GM21723 (cell line): ENCODE measurements at regions not wholly inside any gene's neighbourhood (a gene's known extent, or its start where the extent isn't known, plus 50 kb on each side); places are given as distances from the start of the nearest gene placed in this dataset.

Experiments used
- ATAC-seq: cut with Tn5 transposase; IDR thresholded peaks from one replicate; pipeline ENCODE4 v1.9.1; 2021; ENCODE audit warnings: mild to moderate bottlenecking, moderate library complexity; ENCODE audit not compliant: unreplicated experiment

- no peak for ATAC-seq
Observed at GRCh38 chr7:28231176-28231575, 50.6 kb upstream of the JAZF1 start.

GRCh38 chr7:28236560-28236959 is 56.0 kb upstream of the JAZF1 start:
- ATAC-seq, result no peak

DNA sequence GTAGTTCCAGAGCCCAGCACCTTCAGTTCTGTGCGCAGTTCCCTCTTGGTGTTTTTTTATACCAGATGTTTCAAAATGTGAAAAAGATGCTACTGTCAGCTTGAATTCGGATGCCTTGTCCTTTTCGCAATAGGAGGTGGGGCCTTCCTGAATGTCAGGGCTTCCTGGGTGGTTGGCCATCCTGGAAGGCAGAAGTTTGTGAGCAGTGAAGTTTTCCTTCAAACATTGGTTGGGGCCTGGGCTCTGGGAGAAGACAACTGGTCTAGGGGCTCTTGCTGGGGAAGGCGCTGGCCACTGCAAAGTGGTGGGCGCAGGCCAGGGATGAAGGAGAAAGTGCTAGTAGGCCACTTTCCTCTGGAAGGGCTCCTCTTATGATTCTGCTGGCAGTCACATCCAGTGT is 56.8 kb upstream of the JAZF1 start:
- no peak for ATAC-seq

GRCh38 chr7:28239823-28240204 is 59.2 kb upstream of the JAZF1 start:
- ATAC-seq, result no peak

GRCh38 chr7:28240481-28240880 is 59.9 kb upstream of the JAZF1 start:
- no peak for ATAC-seq

GRCh38 chr7:28243861-28244260 is 63.3 kb upstream of the JAZF1 start:
- ATAC-seq, result no peak

DNA sequence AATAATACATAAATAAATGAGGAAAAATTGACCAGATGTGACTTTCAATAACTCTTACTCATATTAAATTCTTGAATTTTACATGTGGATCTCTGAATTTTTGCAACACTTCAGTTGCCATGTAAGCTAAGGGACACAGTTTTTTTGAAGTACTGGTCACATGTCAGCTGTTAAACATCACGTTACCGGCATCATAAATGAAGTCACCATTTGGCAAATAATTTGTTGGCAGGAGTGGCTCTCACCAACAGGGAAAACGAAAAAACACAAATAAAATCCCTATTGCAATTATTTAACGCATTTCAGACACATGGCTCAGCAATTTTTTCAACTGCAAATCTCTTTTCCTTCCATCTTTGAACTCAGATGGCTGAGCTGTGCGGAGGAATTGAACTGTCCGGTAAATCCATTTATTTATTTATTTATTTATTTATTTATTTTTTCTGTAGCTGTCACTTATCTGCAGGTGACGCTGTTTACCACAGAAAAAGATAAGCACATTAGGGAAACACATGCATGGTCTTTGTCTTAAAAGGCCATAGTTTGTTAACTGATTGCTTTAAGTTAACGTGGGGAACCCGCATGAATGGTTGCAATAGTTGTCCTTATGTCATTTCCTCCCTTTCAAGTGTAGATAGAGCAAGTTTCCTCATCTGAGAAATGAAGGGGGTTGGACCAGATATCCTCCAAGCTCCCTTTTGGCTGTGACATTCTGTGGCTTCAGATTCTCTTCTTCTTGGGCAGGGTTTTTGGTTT is 64.7 kb upstream of the JAZF1 start:
- no peak for ATAC-seq

- ATAC-seq, result no peak
Observed at GRCh38 chr7:28246921-28247461, 66.4 kb upstream of the JAZF1 start.

DNA sequence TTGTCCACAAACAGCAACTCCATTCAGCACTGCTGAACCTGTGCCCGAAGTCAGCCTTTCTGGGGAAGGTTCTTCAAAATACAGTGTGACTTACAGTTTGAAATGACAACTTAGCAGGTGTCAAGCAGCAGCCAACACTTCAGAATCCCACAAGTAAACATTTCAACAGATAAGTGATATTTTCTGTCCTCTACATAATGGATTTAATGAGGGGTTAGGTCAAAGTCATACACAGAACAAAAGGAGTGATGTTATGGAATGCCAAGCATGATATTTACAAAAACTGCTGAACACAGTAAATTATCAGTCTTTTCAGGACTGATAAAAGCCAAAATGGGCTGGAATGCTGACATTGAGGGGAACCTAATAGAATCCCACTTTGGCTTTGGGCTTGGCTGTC is 77.6 kb upstream of the JAZF1 start:
- no peak for ATAC-seq

DNA sequence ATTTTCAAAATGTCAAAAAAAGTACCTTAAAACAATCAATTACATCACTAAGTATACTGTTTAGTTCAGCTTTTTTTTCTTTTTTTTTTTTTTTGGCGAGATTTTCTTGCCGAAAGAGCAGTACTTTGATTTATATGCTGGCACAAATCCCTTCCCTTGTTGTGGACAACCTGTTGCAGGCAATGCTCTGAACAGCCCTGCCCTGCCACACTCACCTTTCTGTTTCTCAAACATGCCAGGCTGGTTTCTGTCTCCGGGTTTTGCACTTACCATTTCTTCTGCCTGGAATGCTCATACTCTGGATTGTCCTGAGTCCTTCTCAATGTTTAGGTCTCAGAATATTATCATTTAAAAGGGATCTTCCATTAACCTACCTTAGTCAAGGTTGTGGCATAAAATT is 80.4 kb upstream of the JAZF1 start:
- ATAC-seq, result no peak

GRCh38 chr7:28263622-28264271 is 83.2 kb upstream of the JAZF1 start:
- ATAC-seq, result no peak

GRCh38 chr7:28266402-28266801 is 85.8 kb upstream of the JAZF1 start:
- ATAC-seq, result no peak

DNA sequence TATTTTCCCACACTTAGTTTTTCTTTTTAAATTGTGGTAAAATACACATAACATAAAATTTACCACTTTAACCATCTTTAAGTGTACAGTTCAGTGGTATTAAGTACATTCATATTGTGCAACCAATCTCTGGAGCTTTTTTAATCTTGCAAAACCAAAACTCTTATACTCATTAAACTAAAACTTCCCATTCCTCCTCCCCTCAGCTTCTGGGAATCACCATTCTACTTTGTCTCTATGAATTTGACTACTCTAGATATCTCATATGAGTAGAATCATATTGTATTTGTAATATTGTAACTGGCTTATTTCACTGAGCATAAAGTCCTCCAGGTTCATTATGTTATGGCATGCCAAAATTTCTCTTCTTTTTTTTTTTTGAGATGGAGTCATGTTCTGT is 86.4 kb upstream of the JAZF1 start:
- no peak for ATAC-seq

- ATAC-seq, result no peak
Observed at GRCh38 chr7:28269700-28270361, 89.2 kb upstream of the JAZF1 start.

DNA sequence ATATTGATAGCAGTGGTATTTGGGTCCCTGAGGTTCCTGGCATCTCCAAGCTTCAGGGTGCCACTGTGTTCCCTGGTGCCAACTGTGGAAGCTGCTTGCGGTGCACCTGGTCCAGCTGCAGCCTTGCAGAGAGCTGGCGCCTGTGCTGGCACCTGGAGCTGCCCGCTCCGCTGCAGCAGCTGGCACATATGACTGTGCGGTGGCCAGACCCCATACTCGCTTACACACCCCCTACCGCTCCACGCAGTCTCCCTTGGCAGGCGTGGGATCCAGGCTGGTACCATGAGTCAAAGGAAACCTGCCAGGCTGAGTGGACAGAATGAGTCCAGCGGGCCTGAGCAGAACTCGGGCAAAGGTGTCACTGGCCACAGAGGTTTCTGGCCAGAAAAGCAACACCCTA is 89.9 kb upstream of the JAZF1 start:
- no peak for ATAC-seq

GRCh38 chr7:28272461-28272877 is 91.9 kb upstream of the JAZF1 start:
- ATAC-seq, result no peak

DNA sequence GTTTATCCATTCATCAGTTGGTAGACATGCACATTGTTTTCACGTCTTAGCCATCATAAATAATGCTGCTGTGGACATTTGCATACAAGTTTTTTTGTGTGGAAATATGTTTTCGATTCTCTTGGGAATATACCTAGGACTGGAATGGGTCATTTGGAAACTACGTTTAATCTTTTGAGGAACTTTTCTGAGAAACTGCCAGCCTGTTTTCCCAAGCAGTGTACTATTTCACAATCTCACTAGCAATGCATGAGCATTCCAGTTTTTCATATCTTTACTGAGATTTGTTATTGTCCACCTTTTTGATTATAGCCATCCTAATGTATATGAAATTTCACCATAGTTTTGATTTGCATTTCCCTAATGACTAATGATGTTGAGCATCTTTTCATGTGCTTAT is 95.7 kb upstream of the JAZF1 start:
- ATAC-seq, result no peak

GRCh38 chr7:28277364-28277763 is 96.8 kb upstream of the JAZF1 start:
- ATAC-seq, result no peak

- no peak for ATAC-seq
Observed at GRCh38 chr7:28277958-28278357, 97.4 kb upstream of the JAZF1 start.

DNA sequence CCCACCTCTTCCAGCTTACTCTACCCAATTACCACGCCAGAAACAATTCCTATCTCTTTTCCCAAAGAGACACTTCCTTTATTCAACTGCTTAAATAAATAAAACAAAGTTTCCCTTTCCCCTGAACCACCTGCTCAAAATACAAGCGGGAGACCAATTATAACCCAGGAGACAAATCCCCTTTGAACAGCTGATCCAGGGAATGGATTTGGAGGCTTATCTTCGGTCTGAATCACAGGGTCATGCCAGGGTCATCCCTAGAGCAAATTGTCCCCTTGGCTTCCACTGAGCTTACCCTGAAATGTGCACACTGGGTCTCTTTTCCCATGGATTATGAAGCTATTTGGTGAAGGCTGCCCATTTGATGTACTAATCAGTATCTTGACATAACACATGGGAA is 99.9 kb upstream of the JAZF1 start:
- ATAC-seq, result no peak

DNA sequence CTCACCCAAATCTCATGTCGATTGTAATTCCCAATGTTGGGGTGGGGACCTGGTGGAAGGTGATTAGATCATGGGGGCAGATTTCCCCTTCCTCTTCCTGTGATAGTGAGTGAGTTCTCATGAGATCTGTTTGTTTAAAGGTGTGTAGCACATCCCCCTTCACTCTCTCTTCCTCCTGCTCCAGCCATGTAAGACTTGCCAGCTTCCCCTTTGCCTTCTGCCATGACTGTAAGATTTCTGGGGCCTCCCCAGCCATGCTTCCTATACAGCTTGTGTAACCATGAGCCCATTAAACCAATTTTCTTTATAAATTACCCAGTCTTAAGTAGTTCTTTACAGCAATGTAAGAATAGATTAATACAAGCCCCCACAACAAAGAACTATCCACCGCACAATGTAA is 109.9 kb upstream of the JAZF1 start:
- no peak for ATAC-seq

GRCh38 chr7:28291559-28291958 is 111.0 kb upstream of the JAZF1 start:
- no peak for ATAC-seq
